SK-N-SH (cell line): ENCODE measurements at regions not wholly inside any gene's neighbourhood (a gene's known extent, or its start where the extent isn't known, plus 50 kb on each side); places are given as distances from the start of the nearest gene placed in this dataset.

Experiments used
- CTCF ChIA-PET: fragments of 300-600, 350-600 bp; formaldehyde crosslinking; extraction: SDS; loops from one replicate; lab custom pipeline; 2021; lab: Yijun Ruan, JAX
- POLR2A ChIA-PET: fragments of 350-600 bp; sonication (Branson Sonifier 250); formaldehyde crosslinking; extraction: SDS; loops from one replicate; lab custom pipeline; 2020; ENCODE audit warnings: antibody characterized with exemption, inconsistent platforms; lab: Yijun Ruan, JAX
- DNase-seq: peaks from one replicate; pipeline ENCODE4 v3.0.0; 2012
- H2AFZ ChIP-seq: fragments of 200-600 bp; sonication (generic); 2 replicates; pipeline ENCODE4 v1.8.1; 2016; ENCODE audit warnings: antibody characterized with exemption, mild to moderate bottlenecking, low read depth
- H3F3A ChIP-seq: fragments of 200-600 bp; sonication (generic); replicated peaks from 2 replicates; pipeline ENCODE3; 2016; ENCODE audit warnings: antibody characterized with exemption, mild to moderate bottlenecking; ENCODE audit not compliant: insufficient read depth
- H3K27ac ChIP-seq, 2 experiments: fragments of 200-500 bp in 1 of 2; fragments of 200-600 bp in 1 of 2; sonication (Bioruptor generic) in 1 of 2; sonication (generic), shearing (Covaris generic) in 1 of 2; 2 replicates each; pipeline versions ENCODE4 v1.5.1 to v1.6.1; 2014 to 2016; ENCODE audit warnings: low read depth in 2 of 2, inconsistent platforms in 1 of 2, low read length in 1 of 2, mild to moderate bottlenecking in 1 of 2, mixed read lengths in 1 of 2
- H3K27me3 ChIP-seq: fragments of 200-600 bp; sonication (generic), shearing (Covaris generic); 2 replicates; pipeline ENCODE4 v1.6.1; 2016; ENCODE audit warnings: mixed run types; ENCODE audit not compliant: insufficient read depth
- H3K36me3 ChIP-seq, 2 experiments: fragments of 200-500 bp in 1 of 2; fragments of 200-600 bp in 1 of 2; sonication (Bioruptor generic) in 1 of 2; sonication (generic) in 1 of 2; replicated peaks in 1 of 2; 2 replicates each; pipeline versions ENCODE3 to v1.5.1; 2014 to 2016; ENCODE audit warnings: low read length in 1 of 2, mild to moderate bottlenecking in 1 of 2; ENCODE audit not compliant: insufficient read depth in 2 of 2, control insufficient read depth in 1 of 2
- H3K4me1 ChIP-seq, 2 experiments: fragments of 200-500 bp in 1 of 2; fragments of 200-600 bp in 1 of 2; sonication (Bioruptor generic) in 1 of 2; sonication (generic), shearing (Covaris generic) in 1 of 2; 2 replicates each; pipeline versions ENCODE4 v1.5.1 to v1.6.1; 2014 to 2016; ENCODE audit warnings: low read depth in 1 of 2, low read length in 1 of 2, mixed run types in 1 of 2; ENCODE audit not compliant: insufficient read depth in 2 of 2, control insufficient read depth in 1 of 2
- H3K4me2 ChIP-seq: fragments of 200-600 bp; sonication (generic), shearing (Covaris generic); 2 replicates; pipeline ENCODE4 v1.6.1; 2017; ENCODE audit warnings: mixed run types
- H3K4me3 ChIP-seq, 2 experiments: fragments of 200-500 bp in 1 of 2; fragments of 200-600 bp in 1 of 2; sonication (Bioruptor generic) in 1 of 2; sonication (generic), shearing (Covaris generic) in 1 of 2; 2 replicates each; pipeline versions ENCODE4 v1.5.1 to v1.8.1; 2014 to 2016; ENCODE audit warnings: low read depth in 2 of 2, inconsistent platforms in 1 of 2, low read length in 1 of 2, mild to moderate bottlenecking in 1 of 2, mixed read lengths in 1 of 2, moderate library complexity in 1 of 2
- H3K79me2 ChIP-seq: fragments of 200-600 bp; sonication (generic); 2 replicates; pipeline ENCODE4 v1.8.1; 2017; ENCODE audit warnings: mild to moderate bottlenecking; ENCODE audit not compliant: insufficient read depth
- H3K9ac ChIP-seq: fragments of 200-600 bp; sonication (generic); 2 replicates; pipeline ENCODE4 v1.6.1; 2017; ENCODE audit warnings: mixed run types
- H3K9me2 ChIP-seq: fragments of 200-600 bp; sonication (generic); 2 replicates; pipeline ENCODE4 v1.6.1; 2017; ENCODE audit warnings: mixed run types
- H3K9me3 ChIP-seq: fragments of 200-600 bp; sonication (generic); 2 replicates; pipeline ENCODE4 v1.6.1; 2017; ENCODE audit warnings: mixed run types, mild to moderate bottlenecking, moderate library complexity
- H4K20me1 ChIP-seq: fragments of 200-600 bp; sonication (generic); 2 replicates; pipeline ENCODE4 v1.6.1; 2017; ENCODE audit warnings: mild to moderate bottlenecking, mixed run types; ENCODE audit not compliant: insufficient read depth
- CHD2 ChIP-seq: fragments of 150-350 bp; IDR thresholded peaks from 2 replicates; pipeline ENCODE4 v1.6.1; 2018; ENCODE audit warnings: low read length; ENCODE audit not compliant: partially characterized antibody
- ELF1 ChIP-seq: IDR thresholded peaks from 2 replicates; pipeline ENCODE4 v1.4.0; 2012
- EP300 ChIP-seq, 2 experiments: IDR thresholded peaks; 2 replicates each; pipeline versions ENCODE4 v1.4.0 to v1.6.1; 2012; ENCODE audit warnings: borderline replicate concordance in 1 of 2, low read depth in 1 of 2, low read length in 1 of 2
- EZH2phosphoT487 ChIP-seq: fragments of 200-600 bp; sonication (generic); IDR thresholded peaks from 2 replicates; pipeline ENCODE4 v1.6.1; 2017; ENCODE audit warnings: low read depth, mixed run types, mild to moderate bottlenecking, antibody characterized with exemption, moderate library complexity, borderline replicate concordance
- FOXJ3 ChIP-seq: sonication (generic); formaldehyde crosslinking; IDR thresholded peaks from 2 replicates; pipeline ENCODE4 v1.5.1; 2020; ENCODE audit warnings: mild to moderate bottlenecking, missing genetic modification reagents
- FOXM1 ChIP-seq: IDR thresholded peaks from 2 replicates; pipeline ENCODE4 v1.4.0; 2012; ENCODE audit warnings: low read depth, mild to moderate bottlenecking
- GABPA ChIP-seq: IDR thresholded peaks from 2 replicates; pipeline ENCODE4 v1.4.0; 2012; ENCODE audit warnings: low read depth, mild to moderate bottlenecking
- GATA2 ChIP-seq: sonication (generic); formaldehyde crosslinking; IDR thresholded peaks from 2 replicates; pipeline ENCODE4 v1.5.0; 2020; ENCODE audit warnings: mild to moderate bottlenecking, missing genetic modification reagents
- MEF2A ChIP-seq: IDR thresholded peaks from 2 replicates; pipeline ENCODE4 v1.4.0; 2012; ENCODE audit warnings: low read depth, borderline replicate concordance
- NFIC ChIP-seq: IDR thresholded peaks from 2 replicates; pipeline ENCODE4 v1.4.0; 2012; ENCODE audit warnings: borderline replicate concordance
- NRF1 ChIP-seq: IDR thresholded peaks from 2 replicates; pipeline ENCODE4 v1.6.1; 2012; ENCODE audit warnings: low read depth, mild to moderate bottlenecking, low read length
- PBX3 ChIP-seq: IDR thresholded peaks from 2 replicates; pipeline ENCODE4; 2012
- RAD21 ChIP-seq: IDR thresholded peaks from 2 replicates; pipeline ENCODE4 v1.6.1; 2012; ENCODE audit warnings: mild to moderate bottlenecking, low read length
- RCOR1 ChIP-seq: fragments of 150-350 bp; IDR thresholded peaks from 2 replicates; pipeline ENCODE4 v1.6.1; 2017; ENCODE audit warnings: antibody characterized with exemption, low read length
- RFX5 ChIP-seq: IDR thresholded peaks from 2 replicates; pipeline ENCODE4 v1.6.1; 2012; ENCODE audit warnings: mild to moderate bottlenecking, improper control_type of control experiment, low read length
- SIN3A ChIP-seq: IDR thresholded peaks from 2 replicates; pipeline ENCODE4 v1.6.1; 2012; ENCODE audit warnings: low read depth, mild to moderate bottlenecking, low read length, moderate library complexity, borderline replicate concordance
- SMC3 ChIP-seq: IDR thresholded peaks from 2 replicates; pipeline ENCODE4 v1.6.1; 2012; ENCODE audit warnings: low read depth, low read length, improper control_type of control experiment
- TAF1 ChIP-seq: IDR thresholded peaks from 2 replicates; pipeline ENCODE4 v1.6.1; 2012; ENCODE audit warnings: low read depth, mild to moderate bottlenecking, low read length, moderate library complexity, borderline replicate concordance
- TCF12 ChIP-seq: IDR thresholded peaks from 2 replicates; pipeline ENCODE4 v1.4.0; 2012
- USF1 ChIP-seq: IDR thresholded peaks from 2 replicates; pipeline ENCODE4 v1.4.0; 2012; ENCODE audit warnings: low read depth, borderline replicate concordance
- USF2 ChIP-seq: fragments of 150-350 bp; IDR thresholded peaks from 2 replicates; pipeline ENCODE4 v1.6.1; 2017; ENCODE audit warnings: antibody characterized with exemption, low read length, low read depth, borderline replicate concordance
- ZBTB33 ChIP-seq: IDR thresholded peaks from 2 replicates; pipeline ENCODE4 v1.4.0; 2012; ENCODE audit warnings: low read depth, borderline replicate concordance
- WGBS: methylation state at CpG from one replicate; pipeline ENCODE4 v1.1.6; 2017; ENCODE audit warnings: low lambda C conversion rate; 5-methylcytosine and 5-hydroxymethylcytosine counted together

- H3K4me1 ChIP-seq, result no peaks in the 10 kb centered on the region; a peak in 1 of 4 replicates
- no peak for DNase-seq
- no peaks in the 10 kb centered on the region for H3K27me3 ChIP-seq
- no peak overlapping the region for H3K27ac ChIP-seq
- no peaks in the 10 kb centered on the region for H4K20me1 ChIP-seq
- WGBS, result 49% methylated on average over 3 of the region's 3 CpGs
- H3F3A ChIP-seq, result no peaks in the 10 kb centered on the region
- no peak for TF ChIP-seq NFIC
- no peak for TF ChIP-seq RAD21
- no peak for TF ChIP-seq SMC3
- TF ChIP-seq EP300 (IDR thresholded peaks at IDR 0.05; ENCODE audit: borderline replicate concordance in 1 of 2, low read depth in 1 of 2, low read length in 1 of 2), result no peak
- no peak for TF ChIP-seq ELF1
- no peak for TF ChIP-seq TCF12
- no peak for TF ChIP-seq RCOR1
- no peak for TF ChIP-seq MEF2A
- no peak for TF ChIP-seq TAF1
- TF ChIP-seq PBX3, result no peak
- TF ChIP-seq EZH2phosphoT487, result no peak
- TF ChIP-seq GATA2 (CRISPR knock-in tag), result no peak
- TF ChIP-seq USF1, result no peak
- TF ChIP-seq RFX5, result no peak
- no peaks in the 10 kb centered on the region for H3K9me3 ChIP-seq
- no peaks in the 10 kb centered on the region for H3K9me2 ChIP-seq
- H3K4me2 ChIP-seq, result no peak overlapping the region
- H2AFZ ChIP-seq, result no peak overlapping the region
- H3K36me3 ChIP-seq, result no peaks in the 10 kb centered on the region
- H3K4me3 ChIP-seq, result no peak overlapping the region
- CTCF ChIA-PET, result no interaction called here
- H3K9ac ChIP-seq, result no peak overlapping the region
- POLR2A ChIA-PET, result no interaction called here
- no peaks in the 10 kb centered on the region for H3K79me2 ChIP-seq
These were observed 441.6 kb upstream of the PIK3C3 start for GRCh38 chr18:41513438-41513837.

- Histone ChIP-seq H3K9me3 (no peaks in the 10 kb centered on the region), H3K27ac (no peak overlapping the region), H3F3A (no peaks in the 10 kb centered on the region), H3K9me2 (no peaks in the 10 kb centered on the region), H2AFZ (no peak overlapping the region), H4K20me1 (no peaks in the 10 kb centered on the region), H3K9ac (no peak overlapping the region), H3K4me2 (no peak overlapping the region), H3K27me3 (no peaks in the 10 kb centered on the region), H3K79me2 (no peaks in the 10 kb centered on the region), H3K4me3 (no peak overlapping the region), H3K4me1 (no peaks in the 10 kb centered on the region; a peak in 2 of 4 replicates), H3K36me3 (no peaks in the 10 kb centered on the region)
- ChIA-PET CTCF (no interaction called here), POLR2A (no interaction called here)
- 47% methylated on average over 3 of the region's 3 CpGs for WGBS
- DNase-seq, result no peak
- TF ChIP-seq EP300 (IDR thresholded peaks at IDR 0.05; ENCODE audit: borderline replicate concordance in 1 of 2, low read depth in 1 of 2, low read length in 1 of 2) (no peak), MEF2A (no peak), NFIC (no peak), NRF1 (no peak), FOXM1 (no peak), SIN3A (no peak), CHD2 (no peak), RCOR1 (no peak), RAD21 (no peak), FOXJ3 (CRISPR knock-in tag) (no peak), GABPA (no peak), ZBTB33 (no peak), USF2 (no peak), RFX5 (no peak)
These were observed 450.7 kb upstream of the PIK3C3 start for GRCh38 chr18:41504316-41504715.
